ENCODE measurements at regions not wholly inside any gene's neighbourhood (a gene's known extent, or its start where the extent isn't known, plus 50 kb on each side); places are given as distances from the start of the nearest gene placed in this dataset.

GRCh38 chr11:112861356-112861755 is 99.9 kb upstream of the NCAM1 start:
- no peak overlapping the region for H3K27ac ChIP-seq
- no peak for DNase-seq
- H3K4me3 ChIP-seq (ENCODE audit: low read depth, low read length), result no peak overlapping the region
- H3K27me3 ChIP-seq (ENCODE audit: insufficient read depth, low read depth, severe bottlenecking), result no peaks in the 10 kb centered on the region
- no peaks in the 10 kb centered on the region for H3K36me3 ChIP-seq
- H3K9me3 ChIP-seq (ENCODE audit: severe bottlenecking), result no peaks in the 10 kb centered on the region
- no peak for TF ChIP-seq CTCF (IDR thresholded peaks at IDR 0.05; ENCODE audit: low read depth, low read length)

GRCh38 chr11:112863305-112863704 is 97.9 kb upstream of the NCAM1 start:
- Histone ChIP-seq H3K27ac (no peak overlapping the region), H3K27me3 (ENCODE audit: insufficient read depth, low read depth, severe bottlenecking) (no peaks in the 10 kb centered on the region), H3K9me3 (ENCODE audit: severe bottlenecking) (no peaks in the 10 kb centered on the region), H3K36me3 (no peaks in the 10 kb centered on the region), H3K4me3 (ENCODE audit: low read depth, low read length) (no peak overlapping the region)
- DNase-seq, result no peak
- no peak for TF ChIP-seq CTCF (IDR thresholded peaks at IDR 0.05; ENCODE audit: low read depth, low read length)

GRCh38 chr11:112864672-112865071 is 96.5 kb upstream of the NCAM1 start:
- no peak for DNase-seq
- no peaks in the 10 kb centered on the region for H3K9me3 ChIP-seq (ENCODE audit: severe bottlenecking)
- no peak overlapping the region for H3K27ac ChIP-seq
- H3K36me3 ChIP-seq, result no peaks in the 10 kb centered on the region
- no peak overlapping the region for H3K4me3 ChIP-seq (ENCODE audit: low read depth, low read length)
- no peak for TF ChIP-seq CTCF (IDR thresholded peaks at IDR 0.05; ENCODE audit: low read depth, low read length)
- no peaks in the 10 kb centered on the region for H3K27me3 ChIP-seq (ENCODE audit: insufficient read depth, low read depth, severe bottlenecking)

GRCh38 chr11:112871909-112872500 is 89.2 kb upstream of the NCAM1 start:
- no peak for TF ChIP-seq CTCF (IDR thresholded peaks at IDR 0.05; ENCODE audit: low read depth, low read length)
- Histone ChIP-seq H3K4me3 (ENCODE audit: low read depth, low read length) (no peak overlapping the region), H3K36me3 (no peaks in the 10 kb centered on the region), H3K27me3 (ENCODE audit: insufficient read depth, low read depth, severe bottlenecking) (no peaks in the 10 kb centered on the region), H3K27ac (no peak overlapping the region), H3K9me3 (ENCODE audit: severe bottlenecking) (no peaks in the 10 kb centered on the region)
- no peak for DNase-seq

GRCh38 chr11:112874980-112875379 is 86.2 kb upstream of the NCAM1 start:
- H3K27me3 ChIP-seq (ENCODE audit: insufficient read depth, low read depth, severe bottlenecking), result no peaks in the 10 kb centered on the region
- H3K4me3 ChIP-seq (ENCODE audit: low read depth, low read length), result no peak overlapping the region
- no peak overlapping the region for H3K27ac ChIP-seq
- TF ChIP-seq CTCF (IDR thresholded peaks at IDR 0.05; ENCODE audit: low read depth, low read length), result no peak
- no peaks in the 10 kb centered on the region for H3K36me3 ChIP-seq
- no peak for DNase-seq
- H3K9me3 ChIP-seq (ENCODE audit: severe bottlenecking), result no peaks in the 10 kb centered on the region

- H3K27ac ChIP-seq, result no peak overlapping the region
- no peaks in the 10 kb centered on the region for H3K9me3 ChIP-seq (ENCODE audit: severe bottlenecking)
- H3K27me3 ChIP-seq (ENCODE audit: insufficient read depth, low read depth, severe bottlenecking), result no peaks in the 10 kb centered on the region
- H3K4me3 ChIP-seq (ENCODE audit: low read depth, low read length), result no peak overlapping the region
- no peaks in the 10 kb centered on the region for H3K36me3 ChIP-seq
- no peak for DNase-seq
- no peak for TF ChIP-seq CTCF (IDR thresholded peaks at IDR 0.05; ENCODE audit: low read depth, low read length)
These were observed 83.6 kb upstream of the NCAM1 start for GRCh38 chr11:112877581-112877980.
